ENCODE measurements at regions not wholly inside any gene's neighbourhood (a gene's known extent, or its start where the extent isn't known, plus 50 kb on each side); places are given as distances from the start of the nearest gene placed in this dataset.

DNA sequence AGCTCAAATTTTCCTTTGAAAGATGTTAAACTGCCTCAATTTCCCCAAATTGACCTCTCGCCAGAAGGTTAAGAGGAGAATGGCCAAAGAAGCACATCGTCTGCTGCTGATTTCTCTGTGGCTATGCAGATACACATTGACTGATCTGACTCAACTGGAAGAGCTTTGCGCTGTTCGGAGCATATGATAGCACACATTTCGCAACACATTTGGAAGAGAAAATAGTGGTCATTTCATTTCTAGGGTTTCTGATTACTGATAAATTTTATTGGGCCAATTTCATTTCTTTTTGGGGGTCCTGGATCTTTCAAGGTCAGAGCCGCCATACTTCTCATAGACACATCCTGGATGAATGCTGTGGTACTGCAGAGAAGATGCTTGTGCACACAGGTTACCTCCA lies 138.5 kb downstream of the TMEM200C start:
- intact Hi-C loops (cut with DNase I; ENCODE audit: low total_unique reads) (no loop called here), in situ Hi-C loops (cut with MboI; ENCODE audit: low pct_ligation_motif_present in 1 of 4, low pct_unique_long_range_greater_than_20kb in 1 of 4, low sequenced_read_pairs in 3 of 4) (loop anchor here in 1 of 4 donors (25.0 kb wide), 1 partner anchor 105 kb away; no protein-coding TSS in a partner anchor)

GRCh38 chr18:5747678-5748077 lies 147.6 kb downstream of the TMEM200C start:
- no peaks in the 10 kb centered on the region for H3K36me3 ChIP-seq
- no peaks in the 10 kb centered on the region for H3K9me3 ChIP-seq
- no peak for DNase-seq
- no peaks in the 10 kb centered on the region for H3K4me1 ChIP-seq
- H3K27me3 ChIP-seq = no peaks in the 10 kb centered on the region
- no peak overlapping the region for H3K4me3 ChIP-seq
- WGBS, 2 donors (ENCODE audit: low coverage in 1 of 2) = 43% methylated on average over 1 of the region's 1 CpG; no CpG with 5 or more reads in 1 of the 2 donors
- H3K27ac ChIP-seq = no peak overlapping the region
- no peak for TF ChIP-seq EP300 (IDR thresholded peaks at IDR 0.05; ENCODE audit: low read depth)
- TF ChIP-seq CTCF (IDR thresholded peaks at IDR 0.05) = no peak
- no peak for TF ChIP-seq POLR2A (IDR thresholded peaks at IDR 0.05)
- TF ChIP-seq POLR2AphosphoS5 (IDR thresholded peaks at IDR 0.05) = no peak
- in situ Hi-C loops (cut with MboI; ENCODE audit: low pct_ligation_motif_present in 1 of 4, low pct_unique_long_range_greater_than_20kb in 1 of 4, low sequenced_read_pairs in 3 of 4) = no loop called here
- intact Hi-C loops (cut with DNase I; ENCODE audit: low total_unique reads) = no loop called here

More for the DNA sequence above, 138.5 kb downstream of the TMEM200C start:
- no peak for DNase-seq
- H3K27me3 ChIP-seq = no peaks in the 10 kb centered on the region
- no peak overlapping the region for H3K27ac ChIP-seq
- no peak for TF ChIP-seq POLR2AphosphoS5 (IDR thresholded peaks at IDR 0.05)
- TF ChIP-seq POLR2A (IDR thresholded peaks at IDR 0.05) = no peak
- TF ChIP-seq EP300 (IDR thresholded peaks at IDR 0.05; ENCODE audit: low read depth) = no peak
- no peak for TF ChIP-seq CTCF (IDR thresholded peaks at IDR 0.05)
- no peaks in the 10 kb centered on the region for H3K4me1 ChIP-seq
- no peaks in the 10 kb centered on the region for H3K9me3 ChIP-seq
- no peak overlapping the region for H3K4me3 ChIP-seq
- WGBS, 2 donors (ENCODE audit: low coverage in 1 of 2) = 70 to 83% methylated on average over 2 to 6 of the region's 6 CpGs
- no peaks in the 10 kb centered on the region for H3K36me3 ChIP-seq

- Histone ChIP-seq H3K36me3 (no peaks in the 10 kb centered on the region), H3K27me3 (no peaks in the 10 kb centered on the region), H3K27ac (no peak overlapping the region), H3K9me3 (no peaks in the 10 kb centered on the region), H3K4me1 (no peaks in the 10 kb centered on the region), H3K4me3 (no peak overlapping the region)
- in situ Hi-C loops (cut with MboI; ENCODE audit: low pct_ligation_motif_present in 1 of 4, low pct_unique_long_range_greater_than_20kb in 1 of 4, low sequenced_read_pairs in 3 of 4) (no loop called here), intact Hi-C loops (cut with DNase I; ENCODE audit: low total_unique reads) (no loop called here)
- 48 to 63% methylated on average over 6 of the region's 6 CpGs for WGBS, 2 donors (ENCODE audit: low coverage in 1 of 2)
- no peak for DNase-seq
- TF ChIP-seq EP300 (IDR thresholded peaks at IDR 0.05; ENCODE audit: low read depth) = no peak
- no peak for TF ChIP-seq CTCF (IDR thresholded peaks at IDR 0.05)
- no peak for TF ChIP-seq POLR2A (IDR thresholded peaks at IDR 0.05)
- no peak for TF ChIP-seq POLR2AphosphoS5 (IDR thresholded peaks at IDR 0.05)
These were observed 148.5 kb downstream of the TMEM200C start for GRCh38 chr18:5746844-5747243.

- H3K36me3 ChIP-seq = no peaks in the 10 kb centered on the region
- no peaks in the 10 kb centered on the region for H3K27me3 ChIP-seq
- intact Hi-C loops (cut with DNase I; ENCODE audit: low total_unique reads) (no loop called here), in situ Hi-C loops (cut with MboI; ENCODE audit: low pct_ligation_motif_present in 1 of 4, low pct_unique_long_range_greater_than_20kb in 1 of 4, low sequenced_read_pairs in 3 of 4) (no loop called here)
- H3K27ac ChIP-seq = no peak overlapping the region
- DNase-seq = no peak
- H3K4me3 ChIP-seq = no peak overlapping the region
- no peaks in the 10 kb centered on the region for H3K4me1 ChIP-seq
- WGBS, 2 donors (ENCODE audit: low coverage in 1 of 2) = 45 to 64% methylated on average over 1 to 3 of the region's 3 CpGs
- no peaks in the 10 kb centered on the region for H3K9me3 ChIP-seq
- TF ChIP-seq POLR2A (IDR thresholded peaks at IDR 0.05) (no peak), EP300 (IDR thresholded peaks at IDR 0.05; ENCODE audit: low read depth) (no peak), POLR2AphosphoS5 (IDR thresholded peaks at IDR 0.05) (no peak), CTCF (IDR thresholded peaks at IDR 0.05) (no peak)
These were observed 150.7 kb downstream of the TMEM200C start for GRCh38 chr18:5744659-5745058.

Measured in transverse colon (tissue), 4 donors.